ENCODE measurements at regions not wholly inside any gene's neighbourhood (a gene's known extent, or its start where the extent isn't known, plus 50 kb on each side); places are given as distances from the start of the nearest gene placed in this dataset.

DNA sequence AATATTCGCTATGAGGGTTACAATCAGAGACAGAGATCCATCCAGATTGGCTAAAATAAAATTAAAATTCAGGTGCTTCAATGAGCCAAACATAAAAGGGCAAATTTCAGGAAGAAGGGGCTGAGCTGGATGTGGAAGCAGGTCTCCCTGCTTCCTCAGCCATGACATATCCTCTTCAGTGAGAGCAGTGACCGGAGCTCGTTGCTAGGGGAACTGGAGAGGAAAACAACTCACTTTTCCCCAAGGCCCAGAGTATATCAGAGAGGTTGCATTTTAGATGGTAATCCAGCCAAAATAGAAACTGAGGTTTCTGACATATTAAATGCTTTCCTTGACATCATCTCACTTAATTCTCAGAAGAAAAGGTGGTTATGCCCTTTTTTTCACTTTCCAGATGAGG, 503.5 kb downstream of the HS3ST4 start:
- TF ChIP-seq ZFX (IDR thresholded peaks at IDR 0.05): no peak
- no peak for TF ChIP-seq RAD21 (IDR thresholded peaks at IDR 0.05; ENCODE audit: low read depth)
- TF ChIP-seq, protein P1, sequence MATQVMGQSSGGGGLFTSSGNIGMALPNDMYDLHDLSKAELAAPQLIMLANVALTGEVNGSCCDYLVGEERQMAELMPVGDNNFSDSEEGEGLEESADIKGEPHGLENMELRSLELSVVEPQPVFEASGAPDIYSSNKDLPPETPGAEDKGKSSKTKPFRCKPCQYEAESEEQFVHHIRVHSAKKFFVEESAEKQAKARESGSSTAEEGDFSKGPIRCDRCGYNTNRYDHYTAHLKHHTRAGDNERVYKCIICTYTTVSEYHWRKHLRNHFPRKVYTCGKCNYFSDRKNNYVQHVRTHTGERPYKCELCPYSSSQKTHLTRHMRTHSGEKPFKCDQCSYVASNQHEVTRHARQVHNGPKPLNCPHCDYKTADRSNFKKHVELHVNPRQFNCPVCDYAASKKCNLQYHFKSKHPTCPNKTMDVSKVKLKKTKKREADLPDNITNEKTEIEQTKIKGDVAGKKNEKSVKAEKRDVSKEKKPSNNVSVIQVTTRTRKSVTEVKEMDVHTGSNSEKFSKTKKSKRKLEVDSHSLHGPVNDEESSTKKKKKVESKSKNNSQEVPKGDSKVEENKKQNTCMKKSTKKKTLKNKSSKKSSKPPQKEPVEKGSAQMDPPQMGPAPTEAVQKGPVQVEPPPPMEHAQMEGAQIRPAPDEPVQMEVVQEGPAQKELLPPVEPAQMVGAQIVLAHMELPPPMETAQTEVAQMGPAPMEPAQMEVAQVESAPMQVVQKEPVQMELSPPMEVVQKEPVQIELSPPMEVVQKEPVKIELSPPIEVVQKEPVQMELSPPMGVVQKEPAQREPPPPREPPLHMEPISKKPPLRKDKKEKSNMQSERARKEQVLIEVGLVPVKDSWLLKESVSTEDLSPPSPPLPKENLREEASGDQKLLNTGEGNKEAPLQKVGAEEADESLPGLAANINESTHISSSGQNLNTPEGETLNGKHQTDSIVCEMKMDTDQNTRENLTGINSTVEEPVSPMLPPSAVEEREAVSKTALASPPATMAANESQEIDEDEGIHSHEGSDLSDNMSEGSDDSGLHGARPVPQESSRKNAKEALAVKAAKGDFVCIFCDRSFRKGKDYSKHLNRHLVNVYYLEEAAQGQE (IDR thresholded peaks at IDR 0.05; ENCODE audit: low read depth): no peak
- TF ChIP-seq CBX3 (IDR thresholded peaks at IDR 0.05; ENCODE audit: low read depth): no peak
- TF ChIP-seq TCF7L2 (IDR thresholded peaks at IDR 0.05; ENCODE audit: borderline replicate concordance, extremely low read depth, insufficient read depth, insufficient read length): no peak
- TF ChIP-seq SRF (IDR thresholded peaks at IDR 0.05; ENCODE audit: low read depth): no peak
- TF ChIP-seq EGR1 (IDR thresholded peaks at IDR 0.05; ENCODE audit: low read depth): no peak
- no peak for TF ChIP-seq ZNF274 (IDR thresholded peaks at IDR 0.05; ENCODE audit: low read depth, low read length)
- no peak for TF ChIP-seq JUND (IDR thresholded peaks at IDR 0.05)
- TF ChIP-seq POLR2A (IDR thresholded peaks at IDR 0.05; ENCODE audit: borderline replicate concordance, extremely low read depth, insufficient read depth, insufficient read length): no peak
- no peak for TF ChIP-seq ELF1 (IDR thresholded peaks at IDR 0.05; ENCODE audit: borderline replicate concordance, low read depth)
- no peaks in the 10 kb centered on the region for H4K20me1 ChIP-seq (ENCODE audit: insufficient read depth)
- H3K4me2 ChIP-seq (ENCODE audit: low read length): no peak overlapping the region
- H3K9ac ChIP-seq (ENCODE audit: low read length): no peak overlapping the region
- no peaks in the 10 kb centered on the region for H3K36me3 ChIP-seq (ENCODE audit: control insufficient read depth in 1 of 2, insufficient read depth in 2 of 2, low read length in 2 of 2)
- no peaks in the 10 kb centered on the region for H3K9me2 ChIP-seq (ENCODE audit: insufficient read depth)
- no peaks in the 10 kb centered on the region for H3K4me1 ChIP-seq (ENCODE audit: control insufficient read depth in 1 of 2, insufficient read depth in 2 of 2, low read length in 2 of 2)
- POLR2A ChIA-PET: no interaction called here
- RAD21 ChIA-PET (ENCODE audit: low non-redundant PET in 1 of 2, low total read pairs in 2 of 2, uncharacterized antibody in 2 of 2, unreplicated experiment in 2 of 2): no interaction called here
- H3K9me3 ChIP-seq (ENCODE audit: control insufficient read depth in 1 of 2, insufficient read depth in 1 of 2, low read depth in 1 of 2, low read length in 2 of 2): peaks cover 0 to 15% of the 10 kb centered on the region in 2 experiments; a peak in 2 of 4 replicates
- DNase-seq (ENCODE audit: low read depth, low spot score) (no peak), ATAC-seq (no peak)
- H2AFZ ChIP-seq (ENCODE audit: low read depth, low read length, poor library complexity, severe bottlenecking): no peak overlapping the region
- CTCF ChIA-PET: no interaction called here
- BruUV-seq (replicated peaks): no TSS peak
- no peak overlapping the region for H3K27ac ChIP-seq (ENCODE audit: low read depth, low read length)
- intact Hi-C loops (cut with micrococcal nuclease): no loop called here
- H3K4me3 ChIP-seq (replicated peaks in 1 of 2; ENCODE audit: low read depth in 1 of 2, low read length in 2 of 2): no peak overlapping the region
- no peaks in the 10 kb centered on the region for H3K27me3 ChIP-seq (ENCODE audit: insufficient read depth, low read length)
- H3K79me2 ChIP-seq (ENCODE audit: insufficient read depth, low read length): no peaks in the 10 kb centered on the region
